ENCODE measurements at regions not wholly inside any gene's neighbourhood (a gene's known extent, or its start where the extent isn't known, plus 50 kb on each side); places are given as distances from the start of the nearest gene placed in this dataset.

GRCh38 chr4:188804861-188805260 is 665.6 kb downstream of the TRIML1 start:
- H3K27ac Mint-ChIP-seq = no peak overlapping the region
- H3K4me3 Mint-ChIP-seq = no peak overlapping the region
- Histone ChIP-seq H3K27me3 (ENCODE audit: control insufficient read depth in 1 of 2, insufficient read depth in 2 of 2, low read length in 2 of 2) (no peaks in the 10 kb centered on the region), H3K36me3 (ENCODE audit: insufficient read depth, low read length) (no peaks in the 10 kb centered on the region), H3K9me3 (ENCODE audit: control insufficient read depth in 1 of 2, insufficient read depth in 1 of 2, low read length in 2 of 2) (peaks cover 0 to 4% of the 10 kb centered on the region in 2 experiments), H3K27ac (ENCODE audit: low read depth in 1 of 2, low read length in 2 of 2) (no peak overlapping the region), H3K4me1 (ENCODE audit: insufficient read depth, low read length) (no peaks in the 10 kb centered on the region), H3K4me3 (ENCODE audit: low read length) (no peak overlapping the region)
- peaks cover 8% of the 10 kb centered on the region for H3K9me3 Mint-ChIP-seq
- no peaks in the 10 kb centered on the region for H3K4me1 Mint-ChIP-seq (ENCODE audit: low read depth)
- ATAC-seq (ENCODE audit: poor library complexity) = no peak
- ChIA-PET POLR2A (no interaction called here), CTCF (no interaction called here)
- intact Hi-C loops (cut with DNase I, micrococcal nuclease) = no loop called here
- no peaks in the 10 kb centered on the region for H3K36me3 Mint-ChIP-seq (ENCODE audit: low read depth)
- no peaks in the 10 kb centered on the region for H3K27me3 Mint-ChIP-seq
- no peak for DNase-seq
- no peak for TF ChIP-seq CTCF (IDR thresholded peaks at IDR 0.05)

- no peaks in the 10 kb centered on the region for H3K27me3 ChIP-seq (ENCODE audit: control insufficient read depth in 1 of 2, insufficient read depth in 2 of 2, low read length in 2 of 2)
- no peak for ATAC-seq (ENCODE audit: poor library complexity)
- no peak for DNase-seq
- no peaks in the 10 kb centered on the region for H3K36me3 Mint-ChIP-seq (ENCODE audit: low read depth)
- peaks cover 12% of the 10 kb centered on the region for H3K9me3 Mint-ChIP-seq
- intact Hi-C loops (cut with DNase I, micrococcal nuclease) = no loop called here
- ChIA-PET CTCF (no interaction called here), POLR2A (no interaction called here)
- H3K4me1 Mint-ChIP-seq (ENCODE audit: low read depth) = no peaks in the 10 kb centered on the region
- H3K4me3 ChIP-seq (ENCODE audit: low read length) = no peak overlapping the region
- H3K4me3 Mint-ChIP-seq = no peak overlapping the region
- no peaks in the 10 kb centered on the region for H3K36me3 ChIP-seq (ENCODE audit: insufficient read depth, low read length)
- H3K27ac Mint-ChIP-seq = no peak overlapping the region
- no peak overlapping the region for H3K27ac ChIP-seq (ENCODE audit: low read depth in 1 of 2, low read length in 2 of 2)
- no peaks in the 10 kb centered on the region for H3K4me1 ChIP-seq (ENCODE audit: insufficient read depth, low read length)
- no peak for TF ChIP-seq CTCF (IDR thresholded peaks at IDR 0.05)
- no peaks in the 10 kb centered on the region for H3K9me3 ChIP-seq (ENCODE audit: control insufficient read depth in 1 of 2, insufficient read depth in 1 of 2, low read length in 2 of 2)
- H3K27me3 Mint-ChIP-seq = no peaks in the 10 kb centered on the region
Observed at GRCh38 chr4:188811121-188811520, 671.9 kb downstream of the TRIML1 start.

GRCh38 chr4:188812644-188813043 is 673.4 kb downstream of the TRIML1 start:
- H3K4me1 ChIP-seq (ENCODE audit: insufficient read depth, low read length) = no peaks in the 10 kb centered on the region

More at GRCh38 chr4:188812644-188813043, 673.4 kb downstream of the TRIML1 start:
- Mint-ChIP-seq H3K27me3 (no peaks in the 10 kb centered on the region), H3K4me1 (ENCODE audit: low read depth) (no peaks in the 10 kb centered on the region), H3K4me3 (no peak overlapping the region), H3K27ac (no peak overlapping the region), H3K9me3 (peaks cover 13% of the 10 kb centered on the region), H3K36me3 (ENCODE audit: low read depth) (no peaks in the 10 kb centered on the region)
- Histone ChIP-seq H3K27ac (ENCODE audit: low read depth in 1 of 2, low read length in 2 of 2) (no peak overlapping the region), H3K9me3 (ENCODE audit: control insufficient read depth in 1 of 2, insufficient read depth in 1 of 2, low read length in 2 of 2) (no peaks in the 10 kb centered on the region), H3K27me3 (ENCODE audit: control insufficient read depth in 1 of 2, insufficient read depth in 2 of 2, low read length in 2 of 2) (no peaks in the 10 kb centered on the region), H3K4me3 (ENCODE audit: low read length) (no peak overlapping the region), H3K36me3 (ENCODE audit: insufficient read depth, low read length) (no peaks in the 10 kb centered on the region)
- intact Hi-C loops (cut with DNase I, micrococcal nuclease) = no loop called here
- ChIA-PET POLR2A (no interaction called here), CTCF (no interaction called here)
- TF ChIP-seq CTCF (IDR thresholded peaks at IDR 0.05) = no peak
- DNase-seq (no peak), ATAC-seq (ENCODE audit: poor library complexity) (no peak)

All from CD4-positive, alpha-beta T cell (primary cell).